GM12878 (cell line): ENCODE measurements at regions not wholly inside any gene's neighbourhood (a gene's known extent, or its start where the extent isn't known, plus 50 kb on each side); places are given as distances from the start of the nearest gene placed in this dataset.

ENCODE experiments used
- ATAC-seq: fragments of 200-7000 bp; cut with Tn5 transposase; 3 replicates; pipeline ENCODE4 v1.9.1; 2020; ENCODE audit warnings: mild to moderate bottlenecking, moderate library complexity
- BruUV-seq: library from RNA; stranded (reverse); fragments of 400-500 nt; replicated peaks from 2 replicates; lab custom pipeline; 2021; lab: Mats Ljungman, UMichigan
- CTCF ChIA-PET: fragments of 300-600 bp; sonication (Branson Sonifier 250); formaldehyde crosslinking; extraction: SDS; loops from one replicate; lab custom pipeline; 2021; ENCODE audit warnings: inconsistent platforms; lab: Yijun Ruan, JAX
- POLR2A ChIA-PET: fragments of 350-600 bp; formaldehyde crosslinking; extraction: SDS; loops from one replicate; lab custom pipeline; 2021; ENCODE audit warnings: inconsistent platforms; lab: Charles Lee
- RAD21 ChIA-PET: fragments of 300-600 bp; sonication (Branson Sonifier 250); formaldehyde crosslinking; loops from one replicate; lab custom pipeline; 2023; ENCODE audit warnings: antibody characterized with exemption; ENCODE audit not compliant: unreplicated experiment; lab: Charles Lee
- SMC1A ChIA-PET: fragments of 300-600 bp; sonication (Branson Sonifier 250); formaldehyde crosslinking; loops from one replicate; lab custom pipeline; 2023; ENCODE audit not compliant: unreplicated experiment, uncharacterized antibody; lab: Charles Lee
- DNase-seq: peaks from one replicate; pipeline ENCODE4 v3.0.0-alpha.2; 2011; ENCODE audit warnings: low read depth, low spot score
- FAIRE-seq: peaks from 3 replicates; lab custom pipeline; 2011; peaks lifted over from hg19 to GRCh38; lab: Jason Lieb, UNC
- H2AFZ ChIP-seq: 2 replicates; pipeline ENCODE4 v1.6.0; 2011; ENCODE audit warnings: low read depth, low read length, control low read depth; ENCODE audit not compliant: control insufficient read depth
- H3K27ac ChIP-seq: 2 replicates; pipeline ENCODE4 v1.5.1; 2011; ENCODE audit warnings: control low read depth; ENCODE audit not compliant: control insufficient read depth, insufficient read depth
- H3K27me3 ChIP-seq, 2 experiments: replicated peaks in 1 of 2; 2 replicates each; pipeline versions ENCODE4 v1.6.0 to v1.6.1; 2011; ENCODE audit warnings: low read length in 1 of 2; ENCODE audit not compliant: control insufficient read depth in 2 of 2, insufficient read depth in 2 of 2
- H3K36me3 ChIP-seq, 2 experiments: 2 replicates each; pipeline ENCODE4 v1.5.1; 2011; ENCODE audit warnings: low read length in 1 of 2; ENCODE audit not compliant: control insufficient read depth in 2 of 2, insufficient read depth in 2 of 2
- H3K4me1 ChIP-seq: 2 replicates; pipeline ENCODE4 v1.6.1; 2011; ENCODE audit warnings: mild to moderate bottlenecking, low read length, moderate library complexity, mixed read lengths; ENCODE audit not compliant: control insufficient read depth, insufficient read depth
- H3K4me2 ChIP-seq: 2 replicates; pipeline ENCODE4 v1.6.0; 2011; ENCODE audit warnings: control low read depth; ENCODE audit not compliant: control insufficient read depth, insufficient read depth
- H3K4me3 ChIP-seq: fragments of 200-600 bp; sonication (generic); 2 replicates; pipeline ENCODE4 v1.5.1; 2016
- H3K79me2 ChIP-seq: 2 replicates; pipeline ENCODE4 v1.6.0; 2011; ENCODE audit warnings: low read length; ENCODE audit not compliant: control insufficient read depth, insufficient read depth
- H3K9ac ChIP-seq: 2 replicates; pipeline ENCODE4 v1.8.0; 2011; ENCODE audit warnings: low read length, control low read depth, mixed read lengths; ENCODE audit not compliant: control insufficient read depth, insufficient read depth
- H3K9me3 ChIP-seq: replicated peaks from 3 replicates; pipeline ENCODE4 v1.5.1; 2011; ENCODE audit warnings: mild to moderate bottlenecking, low read length; ENCODE audit not compliant: control insufficient read depth, insufficient read depth
- H4K20me1 ChIP-seq: 2 replicates; pipeline ENCODE4 v1.6.0; 2011; ENCODE audit not compliant: control insufficient read depth, insufficient read depth
- BACH1 ChIP-seq: fragments of 450-650 bp; IDR thresholded peaks from 2 replicates; pipeline ENCODE4 v1.6.1; 2017; ENCODE audit warnings: mild to moderate bottlenecking, borderline replicate concordance
- CHD2 ChIP-seq: IDR thresholded peaks from 2 replicates; pipeline ENCODE4 v1.6.1; 2011; ENCODE audit warnings: low read depth, low read length, improper control_type of control experiment, borderline replicate concordance
- IRF4 ChIP-seq: IDR thresholded peaks from 2 replicates; pipeline ENCODE4 v1.6.1; 2011; ENCODE audit warnings: low read depth, low read length
- MTA2 ChIP-seq: fragments of 450-650 bp; IDR thresholded peaks from 2 replicates; pipeline ENCODE4 v1.6.1; 2016; ENCODE audit warnings: low read depth, mild to moderate bottlenecking, moderate library complexity
- PKNOX1 ChIP-seq: fragments of 450-650 bp; IDR thresholded peaks from 2 replicates; pipeline ENCODE4 v1.6.1; 2016; ENCODE audit warnings: mild to moderate bottlenecking
- RFX5 ChIP-seq: IDR thresholded peaks from 2 replicates; pipeline ENCODE4 v1.6.1; 2011; ENCODE audit warnings: low read depth, low read length, improper control_type of control experiment
- SMAD5 ChIP-seq: IDR thresholded peaks from 2 replicates; pipeline ENCODE4 v1.6.1; 2016; ENCODE audit warnings: antibody characterized with exemption, low read depth
- TCF12 ChIP-seq: IDR thresholded peaks from 2 replicates; pipeline ENCODE4 v1.6.1; 2011; ENCODE audit warnings: low read depth, mild to moderate bottlenecking, low read length
- ZBTB11 ChIP-seq: fragments of 450-650 bp; formaldehyde crosslinking; IDR thresholded peaks from 2 replicates; pipeline ENCODE4 v1.5.0; 2022; ENCODE audit warnings: mild to moderate bottlenecking, missing genetic modification characterization
- WGBS: methylation state at CpG from one replicate; pipeline ENCODE4 v1.1.6; 2016; ENCODE audit warnings: low lambda C conversion rate; ENCODE audit not compliant: insufficient replicate concordance, insufficient coverage; ENCODE audit errors: missing lambda C conversion rate; 5-methylcytosine and 5-hydroxymethylcytosine counted together
- in situ Hi-C: fragments of 300-500 bp; cut with MboI; formaldehyde crosslinking; loops from 9 replicates; pipeline ENCODE4 v1.14.3; 2018; ENCODE audit warnings: mixed read lengths
- intact Hi-C: fragments of 100-400 bp; cut with micrococcal nuclease; formaldehyde crosslinking; loops from one replicate; pipeline ENCODE4 v1.14.2; 2022; ENCODE audit not compliant: unreplicated experiment

DNA sequence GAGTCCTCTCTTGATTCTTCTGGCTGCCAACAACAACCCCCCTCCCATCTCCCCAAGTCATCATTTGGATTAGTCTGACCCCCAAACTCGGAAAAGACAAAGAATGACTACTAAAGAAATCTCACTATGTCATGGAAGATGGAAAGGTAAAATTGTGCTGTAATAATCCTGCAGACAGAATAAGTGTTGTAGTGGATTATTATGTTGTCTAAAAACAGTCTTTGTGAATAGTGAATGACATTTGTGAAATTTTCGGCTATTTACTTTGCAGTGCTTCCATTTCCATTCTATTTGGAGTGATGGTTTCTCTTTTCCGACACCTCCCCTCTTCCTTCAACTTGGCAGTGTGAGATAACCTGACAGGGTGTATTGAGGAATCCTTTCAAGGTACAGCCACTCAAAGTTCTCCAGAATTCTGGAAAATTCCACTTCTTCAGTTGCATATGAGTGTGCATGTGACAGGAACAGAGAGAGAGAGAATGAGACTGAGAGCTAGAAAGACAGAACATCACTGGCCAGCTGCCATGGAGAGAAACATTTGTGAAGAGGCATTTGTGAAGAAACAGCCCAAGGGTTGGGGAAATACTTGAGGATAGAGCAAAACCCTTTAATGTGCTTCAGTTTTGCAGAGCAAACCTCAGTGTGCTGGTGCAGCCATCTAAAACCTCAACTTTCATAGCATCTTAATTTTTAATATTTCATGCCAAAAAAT lies 141.9 kb upstream of the DLX2 start:
- Histone ChIP-seq H3K4me2 (no peak overlapping the region), H3K79me2 (no peaks in the 10 kb centered on the region), H2AFZ (no peak overlapping the region), H4K20me1 (no peaks in the 10 kb centered on the region), H3K4me3 (no peak overlapping the region), H3K27ac (no peak overlapping the region), H3K4me1 (no peaks in the 10 kb centered on the region), H3K36me3 (no peaks in the 10 kb centered on the region), H3K27me3 (no peaks in the 10 kb centered on the region; a peak in 1 of 4 replicates), H3K9ac (no peak overlapping the region), H3K9me3 (no peaks in the 10 kb centered on the region)
- DNase-seq (no peak), FAIRE-seq (no peak), ATAC-seq (no peak)
- BruUV-seq, result no TSS peak
- TF ChIP-seq SMAD5 (no peak), PKNOX1 (no peak), TCF12 (no peak), RFX5 (no peak), ZBTB11 (CRISPR knock-in tag) (no peak), CHD2 (no peak), MTA2 (no peak), IRF4 (no peak), BACH1 (no peak)
- RAD21 ChIA-PET, result no interaction called here
- in situ Hi-C loops, result no loop called here
- intact Hi-C loops, result no loop called here
- POLR2A ChIA-PET, result no interaction called here
- 18% methylated on average over 3 of the region's 3 CpGs for WGBS
- SMC1A ChIA-PET, result no interaction called here
- CTCF ChIA-PET, result no interaction called here
